ENCODE measurements at regions not wholly inside any gene's neighbourhood (a gene's known extent, or its start where the extent isn't known, plus 50 kb on each side); places are given as distances from the start of the nearest gene placed in this dataset.

- no peak for DNase-seq (ENCODE audit: low spot score)
- no peak overlapping the region for H3K9ac ChIP-seq (ENCODE audit: low read depth in 1 of 2, low read length in 2 of 2)
- H3K27ac ChIP-seq (ENCODE audit: low read depth in 1 of 2, low read length in 2 of 2): no peak overlapping the region
- no peaks in the 10 kb centered on the region for H3K9me3 ChIP-seq (ENCODE audit: control insufficient read depth in 4 of 4, low read length in 3 of 4)
- H3K4me1 ChIP-seq (ENCODE audit: control insufficient read depth in 4 of 4, insufficient read depth in 4 of 4, low read length in 3 of 4): no peaks in the 10 kb centered on the region
- H3K36me3 ChIP-seq (ENCODE audit: control insufficient read depth in 4 of 4, insufficient read depth in 3 of 4, low read depth in 1 of 4, low read length in 3 of 4): no peaks in the 10 kb centered on the region
- no peak overlapping the region for H3K4me3 ChIP-seq (ENCODE audit: low read depth in 1 of 3, low read length in 3 of 3)
- TF ChIP-seq YY1 (IDR thresholded peaks at IDR 0.05) (no peak), RXRA (IDR thresholded peaks at IDR 0.05) (no peak), TAF1 (conservative IDR thresholded peaks at IDR 0.05) (no peak), REST (IDR thresholded peaks at IDR 0.05) (no peak), FOXA2 (IDR thresholded peaks at IDR 0.05) (no peak), FOXA1 (IDR thresholded peaks at IDR 0.05) (no peak), GABPA (IDR thresholded peaks at IDR 0.05 in 1 of 2, conservative IDR thresholded peaks at IDR 0.05 in 1 of 2) (no peak), EGR1 (IDR thresholded peaks at IDR 0.05; ENCODE audit: low read depth in 2 of 2) (no peak), RAD21 (IDR thresholded peaks at IDR 0.05) (no peak), HNF4A (conservative IDR thresholded peaks at IDR 0.05) (no peak), ATF3 (IDR thresholded peaks at IDR 0.05) (no peak), SP1 (IDR thresholded peaks at IDR 0.05) (no peak), HNF4G (IDR thresholded peaks at IDR 0.05) (no peak)
- TF ChIP-seq, protein P1, sequence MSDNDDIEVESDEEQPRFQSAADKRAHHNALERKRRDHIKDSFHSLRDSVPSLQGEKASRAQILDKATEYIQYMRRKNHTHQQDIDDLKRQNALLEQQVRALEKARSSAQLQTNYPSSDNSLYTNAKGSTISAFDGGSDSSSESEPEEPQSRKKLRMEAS (IDR thresholded peaks at IDR 0.05): no peak
- TF ChIP-seq, protein P2, sequence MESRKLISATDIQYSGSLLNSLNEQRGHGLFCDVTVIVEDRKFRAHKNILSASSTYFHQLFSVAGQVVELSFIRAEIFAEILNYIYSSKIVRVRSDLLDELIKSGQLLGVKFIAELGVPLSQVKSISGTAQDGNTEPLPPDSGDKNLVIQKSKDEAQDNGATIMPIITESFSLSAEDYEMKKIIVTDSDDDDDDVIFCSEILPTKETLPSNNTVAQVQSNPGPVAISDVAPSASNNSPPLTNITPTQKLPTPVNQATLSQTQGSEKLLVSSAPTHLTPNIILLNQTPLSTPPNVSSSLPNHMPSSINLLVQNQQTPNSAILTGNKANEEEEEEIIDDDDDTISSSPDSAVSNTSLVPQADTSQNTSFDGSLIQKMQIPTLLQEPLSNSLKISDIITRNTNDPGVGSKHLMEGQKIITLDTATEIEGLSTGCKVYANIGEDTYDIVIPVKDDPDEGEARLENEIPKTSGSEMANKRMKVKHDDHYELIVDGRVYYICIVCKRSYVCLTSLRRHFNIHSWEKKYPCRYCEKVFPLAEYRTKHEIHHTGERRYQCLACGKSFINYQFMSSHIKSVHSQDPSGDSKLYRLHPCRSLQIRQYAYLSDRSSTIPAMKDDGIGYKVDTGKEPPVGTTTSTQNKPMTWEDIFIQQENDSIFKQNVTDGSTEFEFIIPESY (IDR thresholded peaks at IDR 0.05): no peak
- H3K27me3 ChIP-seq (ENCODE audit: control insufficient read depth in 4 of 4, insufficient read depth in 4 of 4, low read length in 3 of 4): no peaks in the 10 kb centered on the region
- WGBS: 66% methylated on average over 6 of the region's 6 CpGs
Observed at GRCh38 chr20:21614980-21615379, 90.5 kb upstream of the PAX1 start.

GRCh38 chr20:21613512-21613911 is 92.0 kb upstream of the PAX1 start:
- Histone ChIP-seq H3K9ac (ENCODE audit: low read depth in 1 of 2, low read length in 2 of 2) (no peak overlapping the region), H3K27me3 (ENCODE audit: control insufficient read depth in 4 of 4, insufficient read depth in 4 of 4, low read length in 3 of 4) (no peaks in the 10 kb centered on the region)
- WGBS: 26% methylated on average over 6 of the region's 6 CpGs

More at GRCh38 chr20:21613512-21613911, 92.0 kb upstream of the PAX1 start:
- Histone ChIP-seq H3K4me3 (ENCODE audit: low read depth in 1 of 3, low read length in 3 of 3) (no peak overlapping the region), H3K27ac (ENCODE audit: low read depth in 1 of 2, low read length in 2 of 2) (no peak overlapping the region), H3K4me1 (ENCODE audit: control insufficient read depth in 4 of 4, insufficient read depth in 4 of 4, low read length in 3 of 4) (no peaks in the 10 kb centered on the region), H3K9me3 (ENCODE audit: control insufficient read depth in 4 of 4, low read length in 3 of 4) (no peaks in the 10 kb centered on the region), H3K36me3 (ENCODE audit: control insufficient read depth in 4 of 4, insufficient read depth in 3 of 4, low read depth in 1 of 4, low read length in 3 of 4) (no peaks in the 10 kb centered on the region)
- no peak for DNase-seq (ENCODE audit: low spot score)
- no peak for TF ChIP-seq GABPA (IDR thresholded peaks at IDR 0.05 in 1 of 2, conservative IDR thresholded peaks at IDR 0.05 in 1 of 2)
- no peak for TF ChIP-seq TAF1 (conservative IDR thresholded peaks at IDR 0.05)
- TF ChIP-seq, protein P2 (IDR thresholded peaks at IDR 0.05): no peak
- no peak for TF ChIP-seq SP1 (IDR thresholded peaks at IDR 0.05)
- no peak for TF ChIP-seq RAD21 (IDR thresholded peaks at IDR 0.05)
- no peak for TF ChIP-seq FOXA1 (IDR thresholded peaks at IDR 0.05)
- no peak for TF ChIP-seq JUND (IDR thresholded peaks at IDR 0.05)
- no peak for TF ChIP-seq RXRA (IDR thresholded peaks at IDR 0.05)
- TF ChIP-seq ATF3 (IDR thresholded peaks at IDR 0.05): no peak
- no peak for TF ChIP-seq NR2F2 (IDR thresholded peaks at IDR 0.05)
- TF ChIP-seq FOXA2 (IDR thresholded peaks at IDR 0.05): no peak
- TF ChIP-seq, protein P1 (IDR thresholded peaks at IDR 0.05): no peak
